ENCODE measurements at regions not wholly inside any gene's neighbourhood (a gene's known extent, or its start where the extent isn't known, plus 50 kb on each side); places are given as distances from the start of the nearest gene placed in this dataset.

GRCh38 chrY:7963393-7963792 is 1051.8 kb upstream of the AMELY start:
- no peaks in the 10 kb centered on the region for H3K36me3 Mint-ChIP-seq (ENCODE audit: low read depth)
- no peaks in the 10 kb centered on the region for H3K27me3 Mint-ChIP-seq (ENCODE audit: low read depth)
- intact Hi-C loops (cut with micrococcal nuclease), result no loop called here
- no peak overlapping the region for H3K27ac Mint-ChIP-seq
- H3K9me3 Mint-ChIP-seq, result no peaks in the 10 kb centered on the region
- no peaks in the 10 kb centered on the region for H3K4me1 Mint-ChIP-seq (ENCODE audit: low read depth)
- H3K4me3 Mint-ChIP-seq (ENCODE audit: low read depth), result no peak overlapping the region
- DNase-seq (ENCODE audit: low spot score), result no peak

- DNase-seq (ENCODE audit: low spot score), result no peak
- H3K9me3 Mint-ChIP-seq, result no peaks in the 10 kb centered on the region
- intact Hi-C loops (cut with micrococcal nuclease), result no loop called here
- no peaks in the 10 kb centered on the region for H3K27me3 Mint-ChIP-seq (ENCODE audit: low read depth)
- H3K36me3 Mint-ChIP-seq (ENCODE audit: low read depth), result no peaks in the 10 kb centered on the region
- H3K4me1 Mint-ChIP-seq (ENCODE audit: low read depth), result no peaks in the 10 kb centered on the region
- no peak overlapping the region for H3K27ac Mint-ChIP-seq
- no peak overlapping the region for H3K4me3 Mint-ChIP-seq (ENCODE audit: low read depth)
Measured at GRCh38 chrY:7962350-7962749, 1050.8 kb upstream of the AMELY start.

DNA sequence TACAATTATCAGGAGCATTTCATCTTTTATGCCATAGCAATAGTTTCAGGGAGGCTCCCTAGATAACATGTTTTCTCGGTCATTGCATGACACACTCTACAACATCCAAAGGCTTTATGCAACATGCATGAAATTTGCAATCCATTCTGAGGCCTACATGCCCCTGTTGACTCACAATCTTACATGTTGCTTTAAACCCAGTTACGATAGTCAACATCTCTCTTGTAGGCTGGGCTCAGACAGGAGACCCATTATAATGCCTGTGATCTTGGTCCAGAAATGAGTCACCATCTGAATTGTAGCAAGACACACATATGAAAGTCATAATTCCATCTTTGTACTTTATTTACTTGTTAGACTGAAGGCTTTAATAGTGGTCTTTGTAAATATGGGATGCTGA is 1050.3 kb upstream of the AMELY start:
- Mint-ChIP-seq H3K4me3 (ENCODE audit: low read depth) (no peak overlapping the region), H3K27me3 (ENCODE audit: low read depth) (no peaks in the 10 kb centered on the region), H3K9me3 (no peaks in the 10 kb centered on the region), H3K4me1 (ENCODE audit: low read depth) (no peaks in the 10 kb centered on the region), H3K36me3 (ENCODE audit: low read depth) (no peaks in the 10 kb centered on the region), H3K27ac (no peak overlapping the region)
- DNase-seq (ENCODE audit: low spot score), result no peak
- intact Hi-C loops (cut with micrococcal nuclease), result no loop called here

DNA sequence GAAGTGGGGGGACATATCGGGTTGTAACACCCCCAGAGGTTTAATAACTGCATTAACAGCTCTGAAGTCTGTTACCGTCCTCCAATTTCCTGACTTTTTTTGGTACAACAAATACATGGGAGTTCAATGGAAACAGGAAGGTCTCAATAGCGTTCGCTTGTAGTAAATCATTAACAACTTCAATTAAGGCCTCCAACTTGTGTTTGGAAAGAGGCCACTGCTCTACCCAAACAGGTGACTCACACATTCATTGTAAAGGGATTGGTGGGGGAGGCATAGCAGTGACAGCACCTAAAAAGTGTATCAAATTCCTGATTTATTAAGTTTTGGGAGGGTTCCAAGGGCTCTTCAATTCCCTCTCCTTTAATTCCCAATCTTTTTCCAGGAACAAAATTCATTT is 1046.2 kb upstream of the AMELY start:
- no peak for DNase-seq (ENCODE audit: low spot score)
- Mint-ChIP-seq H3K4me3 (ENCODE audit: low read depth) (no peak overlapping the region), H3K4me1 (ENCODE audit: low read depth) (no peaks in the 10 kb centered on the region), H3K9me3 (no peaks in the 10 kb centered on the region), H3K27ac (no peak overlapping the region), H3K36me3 (ENCODE audit: low read depth) (no peaks in the 10 kb centered on the region), H3K27me3 (ENCODE audit: low read depth) (no peaks in the 10 kb centered on the region)
- intact Hi-C loops (cut with micrococcal nuclease), result no loop called here

- Mint-ChIP-seq H3K4me3 (ENCODE audit: low read depth) (no peak overlapping the region), H3K4me1 (ENCODE audit: low read depth) (no peaks in the 10 kb centered on the region), H3K9me3 (no peaks in the 10 kb centered on the region), H3K27ac (no peak overlapping the region), H3K36me3 (ENCODE audit: low read depth) (no peaks in the 10 kb centered on the region), H3K27me3 (ENCODE audit: low read depth) (no peaks in the 10 kb centered on the region)
- intact Hi-C loops (cut with micrococcal nuclease), result no loop called here
- no peak for DNase-seq (ENCODE audit: low spot score)
Measured at GRCh38 chrY:7951187-7951852, 1039.8 kb upstream of the AMELY start.

DNA sequence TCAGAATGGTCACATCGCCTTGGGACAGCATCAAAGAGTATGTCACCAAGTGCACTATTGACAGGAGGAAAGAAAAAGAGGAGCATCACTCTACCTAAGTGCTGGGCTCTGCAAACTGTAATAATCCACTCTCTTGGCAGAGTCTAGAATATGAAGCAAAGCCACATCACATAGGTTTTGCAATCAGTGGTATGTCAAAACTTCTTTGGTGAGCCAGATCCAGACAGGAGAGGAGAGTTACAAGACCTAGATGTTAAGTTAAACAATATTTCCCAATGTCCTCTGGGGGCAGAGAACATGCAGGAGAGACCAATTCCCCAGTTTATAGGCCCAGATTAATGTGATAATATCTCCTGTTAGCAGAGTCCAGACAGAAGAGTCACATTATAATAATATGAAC is 1032.6 kb upstream of the AMELY start:
- Mint-ChIP-seq H3K4me3 (ENCODE audit: low read depth) (no peak overlapping the region), H3K36me3 (ENCODE audit: low read depth) (no peaks in the 10 kb centered on the region), H3K27me3 (ENCODE audit: low read depth) (no peaks in the 10 kb centered on the region), H3K9me3 (no peaks in the 10 kb centered on the region), H3K4me1 (ENCODE audit: low read depth) (no peaks in the 10 kb centered on the region), H3K27ac (no peak overlapping the region)
- no peak for DNase-seq (ENCODE audit: low spot score)
- intact Hi-C loops (cut with micrococcal nuclease), result no loop called here

DNA sequence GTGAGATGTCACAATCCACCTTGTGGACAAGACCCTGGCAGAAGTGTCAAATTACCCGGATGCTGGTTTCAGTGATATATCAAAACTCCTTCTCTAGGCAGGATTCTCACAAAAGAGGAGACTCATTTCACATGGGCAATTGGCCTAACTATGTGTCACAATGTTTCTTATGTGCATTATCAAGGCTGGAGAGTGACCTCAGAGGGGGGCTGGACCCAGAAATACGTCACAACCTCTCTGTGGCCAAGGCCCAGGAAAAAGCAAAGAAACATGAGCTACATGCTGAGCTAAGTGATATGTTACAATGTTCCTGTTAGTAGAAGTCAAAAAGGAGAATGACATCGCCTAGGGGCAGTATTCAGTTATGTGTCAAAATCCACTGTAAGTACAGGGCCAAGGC is 1031.2 kb upstream of the AMELY start:
- no peak for DNase-seq (ENCODE audit: low spot score)
- Mint-ChIP-seq H3K9me3 (no peaks in the 10 kb centered on the region), H3K4me1 (ENCODE audit: low read depth) (no peaks in the 10 kb centered on the region), H3K36me3 (ENCODE audit: low read depth) (no peaks in the 10 kb centered on the region), H3K27ac (no peak overlapping the region), H3K4me3 (ENCODE audit: low read depth) (no peak overlapping the region), H3K27me3 (ENCODE audit: low read depth) (no peaks in the 10 kb centered on the region)
- intact Hi-C loops (cut with micrococcal nuclease), result no loop called here

DNA sequence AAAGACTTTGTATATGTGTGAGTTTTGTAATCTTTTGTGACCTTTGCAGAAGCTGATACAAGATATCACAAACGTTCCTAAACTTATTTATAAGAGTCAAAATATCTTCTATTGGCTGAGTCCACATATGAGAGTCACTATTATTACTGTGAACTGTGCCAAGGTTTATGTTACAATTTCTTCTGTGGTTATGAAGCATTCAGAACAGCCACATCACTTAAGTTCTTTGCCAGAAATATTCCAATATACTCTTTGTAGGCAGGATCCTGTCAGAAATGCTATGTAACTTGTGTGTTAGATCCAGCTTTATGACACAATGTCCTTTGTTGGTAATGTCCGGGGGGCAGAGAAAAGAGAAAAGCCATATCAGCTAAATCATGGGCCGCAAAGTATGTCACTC is 1030.3 kb upstream of the AMELY start:
- intact Hi-C loops (cut with micrococcal nuclease), result no loop called here
- Mint-ChIP-seq H3K4me3 (ENCODE audit: low read depth) (no peak overlapping the region), H3K4me1 (ENCODE audit: low read depth) (no peaks in the 10 kb centered on the region), H3K27me3 (ENCODE audit: low read depth) (no peaks in the 10 kb centered on the region), H3K36me3 (ENCODE audit: low read depth) (no peaks in the 10 kb centered on the region), H3K27ac (no peak overlapping the region), H3K9me3 (no peaks in the 10 kb centered on the region)
- no peak for DNase-seq (ENCODE audit: low spot score)

GRCh38 chrY:7938982-7939718 is 1027.6 kb upstream of the AMELY start:
- Mint-ChIP-seq H3K9me3 (no peaks in the 10 kb centered on the region), H3K36me3 (ENCODE audit: low read depth) (no peaks in the 10 kb centered on the region), H3K27ac (no peak overlapping the region), H3K4me3 (ENCODE audit: low read depth) (no peak overlapping the region), H3K4me1 (ENCODE audit: low read depth) (no peaks in the 10 kb centered on the region), H3K27me3 (ENCODE audit: low read depth) (no peaks in the 10 kb centered on the region)
- no peak for DNase-seq (ENCODE audit: low spot score)
- intact Hi-C loops (cut with micrococcal nuclease), result no loop called here

- no peak overlapping the region for H3K27ac Mint-ChIP-seq
- H3K4me1 Mint-ChIP-seq (ENCODE audit: low read depth), result no peaks in the 10 kb centered on the region
- DNase-seq (ENCODE audit: low spot score), result no peak
- intact Hi-C loops (cut with micrococcal nuclease), result no loop called here
- H3K9me3 Mint-ChIP-seq, result no peaks in the 10 kb centered on the region
- H3K4me3 Mint-ChIP-seq (ENCODE audit: low read depth), result no peak overlapping the region
- no peaks in the 10 kb centered on the region for H3K27me3 Mint-ChIP-seq (ENCODE audit: low read depth)
- H3K36me3 Mint-ChIP-seq (ENCODE audit: low read depth), result no peaks in the 10 kb centered on the region
Measured at GRCh38 chrY:7936831-7937230, 1025.3 kb upstream of the AMELY start.

- no peaks in the 10 kb centered on the region for H3K4me1 Mint-ChIP-seq (ENCODE audit: low read depth)
- no peaks in the 10 kb centered on the region for H3K27me3 Mint-ChIP-seq (ENCODE audit: low read depth)
- intact Hi-C loops (cut with micrococcal nuclease), result no loop called here
- no peak overlapping the region for H3K27ac Mint-ChIP-seq
- no peaks in the 10 kb centered on the region for H3K36me3 Mint-ChIP-seq (ENCODE audit: low read depth)
- no peak for DNase-seq (ENCODE audit: low spot score)
- no peaks in the 10 kb centered on the region for H3K9me3 Mint-ChIP-seq
- H3K4me3 Mint-ChIP-seq (ENCODE audit: low read depth), result no peak overlapping the region
Measured at GRCh38 chrY:7936046-7936445, 1024.5 kb upstream of the AMELY start.

- H3K36me3 Mint-ChIP-seq (ENCODE audit: low read depth), result no peaks in the 10 kb centered on the region
- intact Hi-C loops (cut with micrococcal nuclease), result no loop called here
- H3K4me1 Mint-ChIP-seq (ENCODE audit: low read depth), result no peaks in the 10 kb centered on the region
Measured at GRCh38 chrY:7935606-7936005, 1024.1 kb upstream of the AMELY start.

DNA sequence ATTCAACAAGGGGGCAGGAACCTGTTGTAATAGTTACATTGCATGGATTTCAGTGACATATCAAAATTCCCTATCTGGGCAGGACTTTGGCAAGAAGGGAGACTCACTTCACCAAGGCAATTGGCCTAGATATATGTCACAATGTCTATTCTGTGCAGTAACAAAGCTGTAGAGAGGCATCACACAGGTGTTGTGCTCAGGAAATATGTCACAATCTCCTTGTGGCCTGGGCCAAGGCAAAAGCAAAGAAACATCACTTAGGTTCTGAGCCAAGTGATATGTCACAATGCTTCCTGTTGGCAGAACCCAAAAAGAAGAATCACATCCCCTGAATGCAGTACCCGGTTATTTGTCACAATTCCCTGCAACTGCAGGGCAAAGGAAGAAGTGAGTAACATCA is 1020.9 kb upstream of the AMELY start:
- no peaks in the 10 kb centered on the region for H3K36me3 Mint-ChIP-seq (ENCODE audit: low read depth)
- H3K9me3 Mint-ChIP-seq, result no peaks in the 10 kb centered on the region
- H3K27ac Mint-ChIP-seq, result no peak overlapping the region
- no peaks in the 10 kb centered on the region for H3K4me1 Mint-ChIP-seq (ENCODE audit: low read depth)
- H3K27me3 Mint-ChIP-seq (ENCODE audit: low read depth), result no peaks in the 10 kb centered on the region
- no peak overlapping the region for H3K4me3 Mint-ChIP-seq (ENCODE audit: low read depth)
- no peak for DNase-seq (ENCODE audit: low spot score)
- intact Hi-C loops (cut with micrococcal nuclease), result no loop called here

More at GRCh38 chrY:7935606-7936005, 1024.1 kb upstream of the AMELY start:
- H3K9me3 Mint-ChIP-seq, result no peaks in the 10 kb centered on the region
- no peak for DNase-seq (ENCODE audit: low spot score)
- H3K4me3 Mint-ChIP-seq (ENCODE audit: low read depth), result no peak overlapping the region
- no peaks in the 10 kb centered on the region for H3K27me3 Mint-ChIP-seq (ENCODE audit: low read depth)
- H3K27ac Mint-ChIP-seq, result no peak overlapping the region

Measured in activated T-helper 2 cell treated with anti-CD3 and anti-CD28 coated beads, Interferon-gamma antibody, Interleukin-2, Interleukin-4, amounts not matched to agents 10 μg/mL and 5 μg/mL and 100 μg/mL, durations not matched to agents 14 hours and 24 hours and 36 hours (primary cell).